ENCODE measurements at regions not wholly inside any gene's neighbourhood (a gene's known extent, or its start where the extent isn't known, plus 50 kb on each side); places are given as distances from the start of the nearest gene placed in this dataset.

GRCh38 chr5:68467794-68468193, 252.2 kb downstream of the PIK3R1 start:
- no peak overlapping the region for H3K27ac ChIP-seq
- TF ChIP-seq ZFX (IDR thresholded peaks at IDR 0.05; ENCODE audit: borderline replicate concordance), result no peak
- TF ChIP-seq CTCF (IDR thresholded peaks at IDR 0.05), result no peak

- no peak overlapping the region for H3K27ac ChIP-seq
- TF ChIP-seq CTCF (IDR thresholded peaks at IDR 0.05) (no peak), ZFX (IDR thresholded peaks at IDR 0.05; ENCODE audit: borderline replicate concordance) (no peak)
Observed at GRCh38 chr5:68468322-68468721, 252.8 kb downstream of the PIK3R1 start.

GRCh38 chr5:68475476-68475983, 260.0 kb downstream of the PIK3R1 start:
- TF ChIP-seq CTCF (IDR thresholded peaks at IDR 0.05) (no peak), ZFX (IDR thresholded peaks at IDR 0.05; ENCODE audit: borderline replicate concordance) (no peak)
- no peak overlapping the region for H3K27ac ChIP-seq

DNA sequence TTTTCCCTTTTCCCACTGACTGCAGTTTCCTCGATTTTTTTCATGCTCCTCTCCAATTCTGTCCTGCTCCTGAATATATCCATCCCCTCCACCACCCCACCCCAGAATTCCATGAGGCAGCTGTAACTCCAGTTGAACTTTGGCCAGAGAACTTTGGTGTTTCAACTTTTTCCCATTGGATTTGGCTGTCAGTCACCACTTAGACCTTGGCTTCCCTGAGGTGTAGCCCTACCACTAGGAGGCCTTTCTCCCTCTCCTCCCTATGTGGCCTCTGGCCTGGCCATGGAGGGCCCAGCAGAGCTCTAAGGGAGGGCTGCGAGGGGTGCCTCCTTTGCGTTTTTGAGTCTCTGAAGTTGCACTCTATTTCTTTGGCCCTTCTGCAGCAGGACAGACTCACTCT, 261.3 kb downstream of the PIK3R1 start:
- TF ChIP-seq CTCF (IDR thresholded peaks at IDR 0.05) (peak; percentile 29), ZFX (IDR thresholded peaks at IDR 0.05; ENCODE audit: borderline replicate concordance) (no peak)
- H3K27ac ChIP-seq, result no peak overlapping the region

DNA sequence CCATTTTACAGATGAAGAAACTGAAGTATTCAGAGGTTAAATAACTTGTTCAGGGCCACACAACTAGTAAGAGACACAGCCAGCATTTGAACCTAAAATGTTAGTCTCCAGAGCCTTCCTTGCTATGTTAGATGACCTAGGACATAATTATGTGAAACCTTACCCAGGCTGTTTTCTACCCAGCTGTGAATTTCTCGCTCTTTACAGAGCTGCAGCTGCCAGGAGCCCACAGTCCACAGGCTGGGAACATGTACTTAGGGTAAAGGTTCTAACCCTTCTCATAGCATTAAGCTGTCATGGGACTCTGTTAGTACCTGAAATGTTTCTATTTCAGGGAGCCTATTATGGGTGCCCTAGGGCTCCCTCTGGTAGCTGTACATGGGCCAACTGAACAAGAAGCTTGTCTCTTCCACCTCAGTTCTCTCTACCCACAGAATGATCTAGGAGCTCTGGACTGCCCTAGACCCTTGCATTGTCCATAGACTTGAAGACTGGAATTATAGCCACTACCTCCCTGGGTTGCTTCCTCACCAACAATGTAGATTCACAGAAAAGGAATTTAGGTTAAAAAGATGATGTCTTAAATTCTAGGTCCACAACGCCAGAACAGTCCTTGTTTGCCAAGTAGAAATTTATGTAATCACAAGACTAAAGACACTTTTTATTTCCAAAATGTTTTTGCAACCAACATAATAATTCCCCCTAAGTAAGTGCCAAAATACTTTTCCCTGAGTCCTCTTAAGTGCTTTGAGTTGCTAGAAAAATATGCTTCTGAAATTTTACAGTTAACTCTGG, 262.9 kb downstream of the PIK3R1 start:
- TF ChIP-seq CTCF (IDR thresholded peaks at IDR 0.05) (no peak), ZFX (IDR thresholded peaks at IDR 0.05; ENCODE audit: borderline replicate concordance) (no peak)
- no peak overlapping the region for H3K27ac ChIP-seq

- H3K27ac ChIP-seq, result no peak overlapping the region
- TF ChIP-seq CTCF (IDR thresholded peaks at IDR 0.05), result no peak
- TF ChIP-seq ZFX (IDR thresholded peaks at IDR 0.05; ENCODE audit: borderline replicate concordance), result no peak
Observed at GRCh38 chr5:68479524-68479923, 264.0 kb downstream of the PIK3R1 start.

DNA sequence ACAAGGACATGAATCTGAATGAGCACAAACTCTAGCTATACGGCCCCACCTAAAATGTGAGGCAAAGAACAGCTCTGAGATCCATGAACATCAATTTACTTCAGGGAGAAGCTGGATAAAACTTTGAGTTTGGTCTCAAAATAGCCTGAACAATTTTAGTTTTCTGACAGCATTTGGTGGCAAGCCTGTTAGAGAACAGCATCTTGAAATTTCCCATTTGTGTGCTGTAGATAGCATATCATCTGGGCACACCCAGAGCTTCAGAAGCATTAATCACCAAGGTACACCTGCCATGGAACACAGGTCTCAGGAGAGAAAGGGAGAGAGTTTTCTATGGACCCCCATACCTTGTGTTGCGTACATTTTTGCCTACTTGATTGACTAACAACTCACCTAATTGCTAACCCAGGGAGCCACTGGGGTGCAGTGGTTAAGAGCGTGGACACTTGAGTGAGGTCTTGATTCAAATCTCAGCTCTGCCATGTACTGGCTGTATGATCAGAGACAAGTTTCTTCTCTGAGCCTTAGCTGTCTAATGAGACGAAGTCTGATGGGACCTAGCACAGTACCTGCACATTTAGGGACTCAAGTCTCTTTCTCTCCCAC, 264.9 kb downstream of the PIK3R1 start:
- no peak for TF ChIP-seq ZFX (IDR thresholded peaks at IDR 0.05; ENCODE audit: borderline replicate concordance)
- no peak for TF ChIP-seq CTCF (IDR thresholded peaks at IDR 0.05)

More for the DNA sequence above, 264.9 kb downstream of the PIK3R1 start:
- H3K27ac ChIP-seq, result no peak overlapping the region
